Breast epithelium (tissue), 3 donors: ENCODE measurements at regions not wholly inside any gene's neighbourhood (a gene's known extent, or its start where the extent isn't known, plus 50 kb on each side); places are given as distances from the start of the nearest gene placed in this dataset.

Experiments used
- POLR2AphosphoS5 ChIP-seq, 3 donors: sonication (generic); formaldehyde crosslinking; IDR thresholded peaks; one replicate each; pipeline ENCODE4 v1.6.1; 2017; ENCODE audit warnings: antibody characterized with exemption in 3 of 3
- TF ChIP-seq, protein P1 (sequence below), 3 donors: fragments of 450-650 bp; IDR thresholded peaks; one replicate each; pipeline ENCODE4 v1.5.1; 2016 to 2017; ENCODE audit warnings: antibody characterized with exemption in 3 of 3, mild to moderate bottlenecking in 3 of 3, moderate library complexity in 3 of 3

DNA sequence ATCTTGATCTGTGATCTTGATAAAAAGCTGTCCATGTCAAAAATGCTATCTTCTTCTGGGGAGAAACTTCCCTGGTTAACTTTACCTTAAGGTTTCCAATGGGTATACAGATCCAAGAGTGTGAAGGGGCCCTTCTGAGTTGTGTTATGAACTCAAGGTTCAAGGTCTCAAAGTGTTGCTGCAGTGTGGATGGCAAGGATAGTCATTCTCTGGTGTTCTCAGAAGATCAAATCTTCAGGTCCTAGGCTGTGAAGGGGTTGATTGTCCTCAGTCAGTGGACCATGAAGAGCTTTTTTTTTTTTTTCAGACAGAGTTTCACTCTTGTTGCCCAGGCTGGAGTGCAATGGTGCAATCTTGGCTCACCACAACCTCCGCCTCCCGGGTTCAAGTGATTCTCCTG lies 114.4 kb downstream of the SPTSSA start:
- no peak for TF ChIP-seq POLR2AphosphoS5 (IDR thresholded peaks at IDR 0.05)
- TF ChIP-seq, protein P1, sequence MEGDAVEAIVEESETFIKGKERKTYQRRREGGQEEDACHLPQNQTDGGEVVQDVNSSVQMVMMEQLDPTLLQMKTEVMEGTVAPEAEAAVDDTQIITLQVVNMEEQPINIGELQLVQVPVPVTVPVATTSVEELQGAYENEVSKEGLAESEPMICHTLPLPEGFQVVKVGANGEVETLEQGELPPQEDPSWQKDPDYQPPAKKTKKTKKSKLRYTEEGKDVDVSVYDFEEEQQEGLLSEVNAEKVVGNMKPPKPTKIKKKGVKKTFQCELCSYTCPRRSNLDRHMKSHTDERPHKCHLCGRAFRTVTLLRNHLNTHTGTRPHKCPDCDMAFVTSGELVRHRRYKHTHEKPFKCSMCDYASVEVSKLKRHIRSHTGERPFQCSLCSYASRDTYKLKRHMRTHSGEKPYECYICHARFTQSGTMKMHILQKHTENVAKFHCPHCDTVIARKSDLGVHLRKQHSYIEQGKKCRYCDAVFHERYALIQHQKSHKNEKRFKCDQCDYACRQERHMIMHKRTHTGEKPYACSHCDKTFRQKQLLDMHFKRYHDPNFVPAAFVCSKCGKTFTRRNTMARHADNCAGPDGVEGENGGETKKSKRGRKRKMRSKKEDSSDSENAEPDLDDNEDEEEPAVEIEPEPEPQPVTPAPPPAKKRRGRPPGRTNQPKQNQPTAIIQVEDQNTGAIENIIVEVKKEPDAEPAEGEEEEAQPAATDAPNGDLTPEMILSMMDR (IDR thresholded peaks at IDR 0.05): no peak
